ENCODE measurements at regions not wholly inside any gene's neighbourhood (a gene's known extent, or its start where the extent isn't known, plus 50 kb on each side); places are given as distances from the start of the nearest gene placed in this dataset.

- no peak for TF ChIP-seq POLR2AphosphoS5 (IDR thresholded peaks at IDR 0.05; ENCODE audit: low read depth, low read length)
- no peak for TF ChIP-seq REST (IDR thresholded peaks at IDR 0.05; ENCODE audit: insufficient read depth in 1 of 2, low read depth in 2 of 2, low read length in 2 of 2)
- TF ChIP-seq TAF1 (IDR thresholded peaks at IDR 0.05; ENCODE audit: borderline replicate concordance, insufficient read depth, low read length) = no peak
Observed at GRCh38 chr12:94795520-94795919, 145.2 kb upstream of the TMCC3 start.

Data from PFSK-1 (cell line).